HUES64 (cell line): ENCODE measurements at regions not wholly inside any gene's neighbourhood (a gene's known extent, or its start where the extent isn't known, plus 50 kb on each side); places are given as distances from the start of the nearest gene placed in this dataset.

Experiments used
- H3K27ac ChIP-seq: 2 replicates; pipeline ENCODE4 v1.7.0; 2013; ENCODE audit warnings: low read depth, low read length, inconsistent platforms
- H3K27me3 ChIP-seq: 2 replicates; pipeline ENCODE4 v1.6.1; 2013; ENCODE audit warnings: mild to moderate bottlenecking, low read length; ENCODE audit not compliant: insufficient read depth
- H3K36me3 ChIP-seq: 2 replicates; pipeline ENCODE4 v1.6.1; 2013; ENCODE audit warnings: mild to moderate bottlenecking, low read length; ENCODE audit not compliant: insufficient read depth
- H3K4me1 ChIP-seq: 2 replicates; pipeline ENCODE4 v1.6.1; 2013; ENCODE audit warnings: mild to moderate bottlenecking, low read length, moderate library complexity; ENCODE audit not compliant: insufficient read depth
- H3K4me3 ChIP-seq: 2 replicates; pipeline ENCODE4 v1.5.1; 2013; ENCODE audit warnings: mild to moderate bottlenecking, low read length, moderate library complexity
- H3K9ac ChIP-seq: 2 replicates; pipeline ENCODE4 v1.6.1; 2013; ENCODE audit warnings: mild to moderate bottlenecking, low read depth, low read length
- H3K9me3 ChIP-seq: 2 replicates; pipeline ENCODE4 v1.6.1; 2013; ENCODE audit warnings: low read depth, low read length; ENCODE audit not compliant: insufficient read depth
- WGBS: fragments of 150-250, 120-280 bp; methylation state at CpG from one replicate; pipeline ENCODE4 v1.1.7; 2013; ENCODE audit warnings: missing lambda C conversion rate; 5-methylcytosine and 5-hydroxymethylcytosine counted together

- 100% methylated on average over 1 of the region's 1 CpG for WGBS
- no peaks in the 10 kb centered on the region for H3K9me3 ChIP-seq
Measured at GRCh38 chr9:72428329-72428728, 63.3 kb upstream of the ZFAND5 start.

GRCh38 chr9:72427801-72428200 is 62.8 kb upstream of the ZFAND5 start:
- no peak overlapping the region for H3K4me3 ChIP-seq
- H3K9ac ChIP-seq, result no peak overlapping the region
- 88% methylated on average over 1 of the region's 1 CpG for WGBS
- no peaks in the 10 kb centered on the region for H3K36me3 ChIP-seq
- H3K27ac ChIP-seq, result no peak overlapping the region
- no peaks in the 10 kb centered on the region for H3K4me1 ChIP-seq
- H3K27me3 ChIP-seq, result no peaks in the 10 kb centered on the region
- no peaks in the 10 kb centered on the region for H3K9me3 ChIP-seq

More at GRCh38 chr9:72428329-72428728, 63.3 kb upstream of the ZFAND5 start:
- H3K4me1 ChIP-seq, result no peaks in the 10 kb centered on the region
- no peak overlapping the region for H3K27ac ChIP-seq
- no peaks in the 10 kb centered on the region for H3K27me3 ChIP-seq
- H3K9ac ChIP-seq, result no peak overlapping the region
- H3K4me3 ChIP-seq, result no peak overlapping the region
- no peaks in the 10 kb centered on the region for H3K36me3 ChIP-seq

DNA sequence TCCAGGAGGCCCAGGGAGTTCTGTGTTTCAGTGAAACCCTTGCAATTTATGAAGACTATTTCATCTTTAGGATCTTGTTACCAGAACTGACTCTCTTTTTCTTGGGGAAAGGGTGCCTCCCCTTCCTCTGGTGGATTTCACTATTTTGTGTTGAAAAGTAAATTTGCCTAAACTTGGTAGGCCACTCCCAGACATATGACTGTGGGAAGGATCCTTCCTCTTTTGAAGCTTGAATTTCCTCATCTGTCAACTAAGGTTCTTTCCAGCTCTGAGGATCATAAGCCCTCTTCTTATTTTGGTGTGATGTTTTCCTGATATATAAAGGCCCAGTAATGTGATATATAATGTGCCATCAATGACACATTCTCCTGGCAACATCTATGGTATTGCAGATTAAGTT is 59.1 kb upstream of the ZFAND5 start:
- Histone ChIP-seq H3K27ac (no peak overlapping the region), H3K4me1 (no peaks in the 10 kb centered on the region), H3K4me3 (no peak overlapping the region), H3K9me3 (no peaks in the 10 kb centered on the region), H3K9ac (no peak overlapping the region), H3K36me3 (no peaks in the 10 kb centered on the region), H3K27me3 (no peaks in the 10 kb centered on the region)

- no peaks in the 10 kb centered on the region for H3K27me3 ChIP-seq
- H3K9me3 ChIP-seq, result no peaks in the 10 kb centered on the region
- WGBS, result 95% methylated on average over 11 of the region's 11 CpGs
- H3K4me3 ChIP-seq, result no peak overlapping the region
- no peaks in the 10 kb centered on the region for H3K4me1 ChIP-seq
- no peak overlapping the region for H3K9ac ChIP-seq
- no peaks in the 10 kb centered on the region for H3K36me3 ChIP-seq
- H3K27ac ChIP-seq, result no peak overlapping the region
Measured at GRCh38 chr9:72422214-72422613, 57.2 kb upstream of the ZFAND5 start.

GRCh38 chr9:72420783-72421182 is 55.8 kb upstream of the ZFAND5 start:
- no peak overlapping the region for H3K27ac ChIP-seq
- no peaks in the 10 kb centered on the region for H3K9me3 ChIP-seq
- H3K9ac ChIP-seq, result no peak overlapping the region
- H3K36me3 ChIP-seq, result no peaks in the 10 kb centered on the region
- no peaks in the 10 kb centered on the region for H3K27me3 ChIP-seq
- no peaks in the 10 kb centered on the region for H3K4me1 ChIP-seq
- no peak overlapping the region for H3K4me3 ChIP-seq

GRCh38 chr9:72415948-72416347 is 50.9 kb upstream of the ZFAND5 start:
- H3K9ac ChIP-seq, result no peak overlapping the region
- H3K36me3 ChIP-seq, result no peaks in the 10 kb centered on the region
- no peak overlapping the region for H3K27ac ChIP-seq
- WGBS, result 96% methylated on average over 2 of the region's 2 CpGs
- H3K4me3 ChIP-seq, result no peak overlapping the region
- no peaks in the 10 kb centered on the region for H3K27me3 ChIP-seq
- no peaks in the 10 kb centered on the region for H3K4me1 ChIP-seq
- no peaks in the 10 kb centered on the region for H3K9me3 ChIP-seq

GRCh38 chr9:72415163-72415562 is 50.2 kb upstream of the ZFAND5 start:
- Histone ChIP-seq H3K36me3 (no peaks in the 10 kb centered on the region), H3K4me3 (no peak overlapping the region), H3K9me3 (no peaks in the 10 kb centered on the region), H3K4me1 (no peaks in the 10 kb centered on the region), H3K27ac (no peak overlapping the region), H3K9ac (no peak overlapping the region), H3K27me3 (no peaks in the 10 kb centered on the region)
